Gastrocnemius medialis (tissue), 4 donors: ENCODE measurements at regions not wholly inside any gene's neighbourhood (a gene's known extent, or its start where the extent isn't known, plus 50 kb on each side); places are given as distances from the start of the nearest gene placed in this dataset.

ENCODE experiments used
- POLR2A ChIP-seq, 2 donors: fragments of 450-650 bp; IDR thresholded peaks; one replicate each; pipeline ENCODE4 v1.6.1; 2017; ENCODE audit warnings: antibody characterized with exemption in 2 of 2, mild to moderate bottlenecking in 2 of 2, moderate library complexity in 2 of 2
- TF ChIP-seq, protein P1 (sequence below), 5 experiments: fragments of 450-650 bp in 3 of 5; fragments of 200-600 bp in 2 of 5; sonication (generic) in 2 of 5; IDR thresholded peaks in 4 of 5; conservative IDR thresholded peaks in 1 of 5; 1 replicate in 4 of 5; 2 replicates in 1 of 5; pipeline ENCODE4 v1.5.1; 2016 to 2019; ENCODE audit warnings: antibody characterized with exemption in 5 of 5, mild to moderate bottlenecking in 3 of 5, moderate library complexity in 3 of 5

DNA sequence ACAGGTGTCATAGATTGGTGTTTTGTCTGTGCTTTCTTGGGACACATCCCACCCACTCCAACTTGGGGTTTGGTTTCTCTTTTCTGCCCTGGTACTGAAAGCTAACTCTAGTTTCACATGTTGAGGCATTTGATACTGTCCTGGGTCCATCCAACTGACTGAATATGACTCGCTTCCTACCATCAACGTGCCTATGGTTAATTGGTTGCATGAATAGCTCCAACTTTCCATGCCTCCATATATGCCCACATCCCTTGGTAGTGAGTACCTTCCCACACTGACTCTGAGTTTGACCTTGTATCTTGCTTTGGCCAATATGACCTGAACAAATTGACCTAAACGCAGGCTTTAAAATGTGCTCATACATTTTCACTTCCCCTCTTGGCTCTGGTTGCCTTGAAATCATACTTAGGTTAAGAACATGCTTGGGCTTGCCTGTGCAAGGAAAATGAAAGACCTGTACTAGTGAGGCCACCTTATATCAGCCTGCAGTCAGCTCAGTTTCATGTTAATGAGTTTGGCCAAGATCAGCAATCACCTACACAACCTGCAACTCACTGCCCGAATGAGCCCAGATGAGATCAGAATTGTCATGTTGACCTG lies 81.0 kb upstream of the KCNK2 start:
- TF ChIP-seq, protein P1, sequence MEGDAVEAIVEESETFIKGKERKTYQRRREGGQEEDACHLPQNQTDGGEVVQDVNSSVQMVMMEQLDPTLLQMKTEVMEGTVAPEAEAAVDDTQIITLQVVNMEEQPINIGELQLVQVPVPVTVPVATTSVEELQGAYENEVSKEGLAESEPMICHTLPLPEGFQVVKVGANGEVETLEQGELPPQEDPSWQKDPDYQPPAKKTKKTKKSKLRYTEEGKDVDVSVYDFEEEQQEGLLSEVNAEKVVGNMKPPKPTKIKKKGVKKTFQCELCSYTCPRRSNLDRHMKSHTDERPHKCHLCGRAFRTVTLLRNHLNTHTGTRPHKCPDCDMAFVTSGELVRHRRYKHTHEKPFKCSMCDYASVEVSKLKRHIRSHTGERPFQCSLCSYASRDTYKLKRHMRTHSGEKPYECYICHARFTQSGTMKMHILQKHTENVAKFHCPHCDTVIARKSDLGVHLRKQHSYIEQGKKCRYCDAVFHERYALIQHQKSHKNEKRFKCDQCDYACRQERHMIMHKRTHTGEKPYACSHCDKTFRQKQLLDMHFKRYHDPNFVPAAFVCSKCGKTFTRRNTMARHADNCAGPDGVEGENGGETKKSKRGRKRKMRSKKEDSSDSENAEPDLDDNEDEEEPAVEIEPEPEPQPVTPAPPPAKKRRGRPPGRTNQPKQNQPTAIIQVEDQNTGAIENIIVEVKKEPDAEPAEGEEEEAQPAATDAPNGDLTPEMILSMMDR (IDR thresholded peaks at IDR 0.05 in 4 of 5, conservative IDR thresholded peaks at IDR 0.05 in 1 of 5), result no peak
- TF ChIP-seq POLR2A (IDR thresholded peaks at IDR 0.05), result no peak
